ENCODE measurements at regions not wholly inside any gene's neighbourhood (a gene's known extent, or its start where the extent isn't known, plus 50 kb on each side); places are given as distances from the start of the nearest gene placed in this dataset.

- WGBS (ENCODE audit: missing lambda C conversion rate), result 39% methylated on average over 2 of the region's 2 CpGs
These were observed 474.2 kb upstream of the ADAMTS16 start for GRCh38 chr5:4665911-4666310.

GRCh38 chr5:4674166-4674565 is 466.0 kb upstream of the ADAMTS16 start:
- POLR2A ChIA-PET, result no interaction called here
- FAIRE-seq (no peak), DNase-seq (ENCODE audit: low read depth in 1 of 2, low spot score in 1 of 2) (no peak), ATAC-seq (no peak)
- H3K9me3 ChIP-seq, result no peaks in the 10 kb centered on the region
- CTCF ChIA-PET, result no interaction called here
- no peak overlapping the region for H3K4me2 ChIP-seq
- TF ChIP-seq HEYL (CRISPR knock-in tag; IDR thresholded peaks at IDR 0.05) (no peak), MAX (IDR thresholded peaks at IDR 0.05) (no peak), CTCF (IDR thresholded peaks at IDR 0.05) (no peak), EP300 (IDR thresholded peaks at IDR 0.05) (no peak), MYC (IDR thresholded peaks at IDR 0.05; ENCODE audit: borderline replicate concordance, low read length) (no peak), FOSB (CRISPR knock-in tag; IDR thresholded peaks at IDR 0.05) (no peak), HES2 (IDR thresholded peaks at IDR 0.05) (no peak), CBX2 (IDR thresholded peaks at IDR 0.05; ENCODE audit: borderline replicate concordance, low read depth) (no peak), ATOH8 (CRISPR knock-in tag; IDR thresholded peaks at IDR 0.05; ENCODE audit: low read depth) (no peak), ZFP36 (IDR thresholded peaks at IDR 0.05; ENCODE audit: borderline replicate concordance, partially characterized antibody) (no peak), SREBF2 (IDR thresholded peaks at IDR 0.05) (no peak)
- H3K4me1 ChIP-seq, result no peaks in the 10 kb centered on the region
- WGBS (ENCODE audit: missing lambda C conversion rate), result 0% methylated on average over 1 of the region's 1 CpG
- H3K27ac ChIP-seq, result no peak overlapping the region
- H3K4me3 ChIP-seq, result no peak overlapping the region

More at GRCh38 chr5:4665911-4666310, 474.2 kb upstream of the ADAMTS16 start:
- ATAC-seq (no peak), DNase-seq (ENCODE audit: low read depth in 1 of 2, low spot score in 1 of 2) (no peak), FAIRE-seq (no peak)
- TF ChIP-seq FOXS1 (CRISPR knock-in tag; IDR thresholded peaks at IDR 0.05), result no peak
- TF ChIP-seq ESRRA (IDR thresholded peaks at IDR 0.05; ENCODE audit: borderline replicate concordance, low read length), result no peak
- no peak for TF ChIP-seq RCOR1 (IDR thresholded peaks at IDR 0.05; ENCODE audit: low read depth, low read length)
- Histone ChIP-seq H3K4me2 (no peak overlapping the region), H3K4me3 (no peak overlapping the region), H3K4me1 (no peaks in the 10 kb centered on the region), H3K27ac (no peak overlapping the region), H3K9me3 (no peaks in the 10 kb centered on the region; the same call in 2 of the 3 replicates)
- ChIA-PET POLR2A (no interaction called here), CTCF (no interaction called here)

- H3K4me3 ChIP-seq, result no peak overlapping the region
- no peaks in the 10 kb centered on the region for H3K4me1 ChIP-seq
- H3K4me2 ChIP-seq, result no peak overlapping the region
- H3K27ac ChIP-seq, result no peak overlapping the region
- DNase-seq (ENCODE audit: low read depth in 1 of 2, low spot score in 1 of 2), result no peak
- POLR2A ChIA-PET, result no interaction called here
- no peak for FAIRE-seq
- WGBS (ENCODE audit: missing lambda C conversion rate), result 30% methylated on average over 4 of the region's 4 CpGs
- CTCF ChIA-PET, result no interaction called here
- no peak for ATAC-seq
- no peaks in the 10 kb centered on the region for H3K9me3 ChIP-seq
- TF ChIP-seq CTCF (IDR thresholded peaks at IDR 0.05), result no peak
- no peak for TF ChIP-seq FOSL2 (IDR thresholded peaks at IDR 0.05)
- TF ChIP-seq FOSL2 (CRISPR knock-in tag; IDR thresholded peaks at IDR 0.05), result no peak
- TF ChIP-seq POLR2A (IDR thresholded peaks at IDR 0.05; ENCODE audit: low read length), result no peak
- no peak for TF ChIP-seq RCOR1 (IDR thresholded peaks at IDR 0.05; ENCODE audit: low read depth, low read length)
- no peak for TF ChIP-seq HEYL (CRISPR knock-in tag; IDR thresholded peaks at IDR 0.05)
- TF ChIP-seq HOXA7 (CRISPR knock-in tag; IDR thresholded peaks at IDR 0.05), result no peak
- no peak for TF ChIP-seq RNF2 (IDR thresholded peaks at IDR 0.05; ENCODE audit: borderline replicate concordance, low read depth)
- TF ChIP-seq ESRRA (IDR thresholded peaks at IDR 0.05; ENCODE audit: borderline replicate concordance, low read length), result no peak
- TF ChIP-seq NR3C1 (IDR thresholded peaks at IDR 0.05), result no peak
- no peak for TF ChIP-seq EP300 (IDR thresholded peaks at IDR 0.05)
- no peak for TF ChIP-seq REST (IDR thresholded peaks at IDR 0.05)
- TF ChIP-seq CEBPB (IDR thresholded peaks at IDR 0.05), result no peak
- TF ChIP-seq NPAS2 (CRISPR knock-in tag; IDR thresholded peaks at IDR 0.05; ENCODE audit: borderline replicate concordance), result no peak
- TF ChIP-seq TFCP2L1 (CRISPR knock-in tag; IDR thresholded peaks at IDR 0.05), result no peak
- TF ChIP-seq E2F6 (IDR thresholded peaks at IDR 0.05; ENCODE audit: borderline replicate concordance, low read depth), result no peak
- TF ChIP-seq CBX8 (IDR thresholded peaks at IDR 0.05), result no peak
These were observed 463.2 kb upstream of the ADAMTS16 start for GRCh38 chr5:4676934-4677333.
